ENCODE measurements at regions not wholly inside any gene's neighbourhood (a gene's known extent, or its start where the extent isn't known, plus 50 kb on each side); places are given as distances from the start of the nearest gene placed in this dataset.
"Not testable (repeated sequence)": the region's sequence is repeated elsewhere in the genome, so short reads cannot be mapped to it uniquely, and the experiment has no call there.

DNA sequence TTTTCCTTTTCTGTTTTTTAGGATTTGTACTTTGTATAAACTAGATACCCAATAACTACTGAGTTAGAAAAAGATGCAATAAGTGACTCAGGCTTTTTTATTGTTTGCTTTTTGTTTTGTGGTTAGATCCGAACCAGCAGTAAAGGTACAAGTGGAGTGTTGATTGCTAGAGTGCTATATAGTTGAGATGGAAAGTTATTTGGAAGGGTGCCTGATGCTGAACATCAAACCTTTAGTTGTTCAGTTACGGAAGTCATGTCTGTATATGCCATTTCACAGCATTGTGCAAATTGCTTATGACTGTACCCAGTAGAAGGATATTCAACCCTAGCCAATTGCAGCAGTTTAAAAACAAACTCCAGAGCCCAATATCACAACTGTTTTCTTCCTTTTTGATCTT lies 285.1 kb downstream of the MAT2B start:
- no peak for DNase-seq

DNA sequence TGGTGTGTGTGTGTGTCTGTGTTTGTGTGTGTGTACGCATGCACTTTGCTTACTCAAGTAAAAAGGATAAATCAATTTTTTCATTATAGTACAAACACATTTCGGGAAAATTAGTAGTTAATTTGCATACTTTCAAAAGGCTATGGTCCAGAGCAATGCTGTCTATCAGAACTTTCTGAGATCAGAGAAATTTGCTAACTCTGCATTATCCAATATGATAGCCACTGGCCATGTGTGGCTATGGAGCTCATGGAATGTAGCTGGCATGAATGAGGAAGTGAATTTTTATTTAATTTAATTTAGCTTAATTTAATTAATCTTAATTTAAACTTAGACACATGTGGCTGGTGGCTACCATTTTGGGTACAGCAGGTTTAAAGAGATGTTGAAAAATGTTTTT lies 289.6 kb downstream of the MAT2B start:
- no peak for DNase-seq

DNA sequence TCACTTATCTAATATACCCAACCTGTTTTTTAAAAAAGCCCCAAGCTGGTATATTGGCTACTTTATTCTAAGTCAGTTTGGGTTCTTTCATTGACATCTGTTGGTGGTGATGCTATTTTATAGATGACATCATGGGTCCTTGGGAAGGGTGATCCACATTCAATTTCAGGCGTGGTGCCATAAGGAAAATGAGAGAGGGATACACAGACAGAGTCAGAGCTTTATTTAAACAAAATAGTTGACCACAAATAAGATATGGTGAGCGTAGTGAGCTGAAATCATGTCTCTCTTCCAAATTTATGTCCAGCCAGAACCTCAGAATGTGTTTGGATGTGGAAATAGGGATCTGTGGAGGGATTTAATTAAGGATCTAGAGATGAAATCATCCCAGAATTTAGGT lies 302.4 kb downstream of the MAT2B start:
- DNase-seq: no peak

DNA sequence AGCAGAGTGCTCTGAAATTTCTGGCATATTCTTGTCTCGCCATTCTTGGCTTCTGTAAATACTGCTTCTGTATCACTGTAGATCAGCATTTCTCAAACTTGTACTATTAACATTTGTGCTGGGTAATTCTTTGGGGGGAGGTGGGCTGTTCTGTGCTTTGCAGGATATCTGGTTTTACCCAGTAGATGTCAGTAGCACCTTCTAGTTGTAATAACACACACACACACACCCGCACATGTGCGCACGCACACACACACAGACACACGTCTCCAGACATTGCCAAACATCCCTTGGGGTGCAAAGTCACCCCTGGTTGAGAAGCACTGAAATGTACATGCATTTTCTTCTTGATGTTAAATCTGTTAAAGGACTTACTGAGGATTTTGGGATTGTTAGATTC lies 304.1 kb downstream of the MAT2B start:
- DNase-seq: no peak

DNA sequence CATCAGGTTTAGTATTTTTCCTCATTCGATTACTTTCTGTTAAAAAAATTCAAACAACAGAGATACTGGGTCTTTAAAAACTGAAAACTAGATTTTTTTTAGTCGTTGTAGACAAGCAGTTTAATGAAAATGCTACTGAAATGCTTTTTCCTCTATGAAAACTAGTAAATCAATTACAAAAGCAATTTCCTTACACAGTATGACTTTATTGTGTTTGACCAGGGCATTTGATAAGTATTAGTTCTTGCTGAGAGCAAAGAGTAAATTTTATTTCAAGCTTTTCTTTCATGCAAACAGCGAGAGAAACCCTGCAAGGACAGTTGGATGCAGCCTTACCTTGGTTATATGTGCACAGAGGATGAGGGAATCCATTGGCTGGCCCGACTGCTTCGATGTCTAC lies 308.5 kb downstream of the MAT2B start:
- no peak for DNase-seq

DNA sequence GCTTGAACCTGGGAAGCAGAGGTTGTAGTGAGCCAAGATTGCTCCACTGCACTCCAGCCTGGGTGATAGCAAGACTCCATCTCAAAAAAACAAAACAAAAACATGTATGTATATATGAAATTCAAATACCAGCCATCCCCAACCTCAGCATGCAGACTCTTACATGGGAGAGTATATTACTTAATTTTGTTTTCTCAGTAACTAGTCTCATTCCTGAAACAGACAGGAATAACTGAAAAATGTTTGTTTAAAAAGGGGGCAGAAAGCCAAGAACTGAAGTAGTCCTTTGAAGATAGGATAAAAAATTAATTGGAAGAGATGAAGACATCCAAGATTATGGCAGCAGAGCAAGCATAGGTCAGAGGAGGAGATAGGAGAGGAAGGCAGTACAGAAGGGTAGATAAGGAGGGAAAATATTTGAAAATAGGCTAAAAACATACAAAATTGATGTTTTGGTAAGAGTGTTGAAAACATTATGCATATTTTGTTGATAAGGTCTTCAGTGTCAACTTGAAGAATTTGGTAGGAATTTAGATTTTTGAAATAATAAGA lies 309.9 kb downstream of the MAT2B start:
- no peak for DNase-seq

DNA sequence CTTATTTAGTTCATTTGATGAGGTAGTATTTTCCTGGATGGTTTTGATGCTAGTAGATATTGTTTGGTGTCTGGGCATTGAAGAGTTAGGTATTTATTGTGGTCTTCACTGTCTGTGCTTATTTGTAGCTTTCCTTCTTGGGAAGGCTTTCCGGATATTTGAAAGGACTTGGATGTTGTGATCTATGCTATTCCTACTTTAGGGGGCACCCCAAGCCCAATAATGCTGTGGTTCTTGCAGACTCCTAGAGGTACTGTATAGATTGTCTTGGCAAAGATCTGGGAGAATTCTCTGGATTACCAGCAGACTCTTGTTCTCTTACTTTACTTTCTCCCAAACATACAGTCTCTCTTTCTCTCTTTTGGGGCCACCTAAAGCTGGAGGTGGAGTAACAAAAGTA lies 315.7 kb downstream of the MAT2B start:
- DNase-seq: no peak

DNA sequence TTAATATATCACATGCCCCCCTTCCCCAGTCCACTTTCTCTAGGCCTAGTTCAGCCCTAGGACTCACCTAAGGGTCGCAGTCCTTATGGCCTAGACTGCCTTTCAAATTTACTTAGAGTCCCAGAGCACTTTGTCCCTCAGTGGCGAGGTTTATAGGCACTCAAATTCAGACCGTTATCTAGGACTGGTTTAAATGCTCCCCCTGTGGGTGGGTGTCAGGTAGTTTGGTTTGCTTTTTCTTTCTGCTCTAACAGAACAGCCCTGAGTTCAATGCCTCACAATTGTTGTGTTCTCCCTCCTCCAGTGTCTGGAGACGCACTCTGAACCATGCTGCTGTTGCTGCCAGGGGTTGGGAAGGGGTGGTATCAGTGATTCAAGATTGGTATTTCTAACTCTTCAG lies 317.1 kb downstream of the MAT2B start:
- DNase-seq: no peak

DNA sequence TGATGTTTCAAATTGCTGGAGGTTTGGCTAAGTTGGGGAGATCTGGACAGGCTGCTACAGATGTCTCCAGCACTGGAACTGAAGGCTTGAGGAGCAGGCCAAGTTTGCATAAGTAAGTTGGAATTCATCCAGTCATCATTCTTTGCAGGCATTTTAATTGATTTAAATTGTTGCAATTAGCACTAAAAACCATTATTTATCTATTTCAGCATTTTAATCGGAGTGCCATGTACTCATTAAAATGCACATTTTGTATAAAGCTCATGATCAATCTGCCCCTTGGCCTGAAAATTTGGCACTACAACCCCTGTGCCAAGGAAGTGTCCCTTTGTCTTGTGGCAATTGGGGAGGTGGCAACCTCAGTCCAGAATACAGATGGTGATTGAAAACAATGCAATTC lies 320.2 kb downstream of the MAT2B start:
- DNase-seq: no peak

DNA sequence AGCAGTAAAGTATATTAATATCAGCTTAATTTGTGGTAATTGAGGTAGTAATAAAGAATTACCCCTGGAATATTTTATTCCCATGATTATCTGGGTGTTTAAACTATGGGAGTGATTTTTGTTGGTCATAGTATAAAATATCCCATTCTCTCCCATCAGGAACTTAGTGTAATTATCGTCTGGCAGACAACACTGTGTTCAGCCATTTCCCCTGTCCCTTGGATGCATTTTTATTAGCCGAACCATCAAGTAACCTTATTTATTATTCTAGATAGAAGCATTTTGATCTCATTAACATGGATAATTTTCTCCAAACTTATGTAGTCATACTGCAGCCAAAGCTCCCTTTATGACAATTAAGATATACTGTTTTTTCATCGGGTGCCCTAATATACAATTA lies 320.8 kb downstream of the MAT2B start:
- DNase-seq: no peak

DNA sequence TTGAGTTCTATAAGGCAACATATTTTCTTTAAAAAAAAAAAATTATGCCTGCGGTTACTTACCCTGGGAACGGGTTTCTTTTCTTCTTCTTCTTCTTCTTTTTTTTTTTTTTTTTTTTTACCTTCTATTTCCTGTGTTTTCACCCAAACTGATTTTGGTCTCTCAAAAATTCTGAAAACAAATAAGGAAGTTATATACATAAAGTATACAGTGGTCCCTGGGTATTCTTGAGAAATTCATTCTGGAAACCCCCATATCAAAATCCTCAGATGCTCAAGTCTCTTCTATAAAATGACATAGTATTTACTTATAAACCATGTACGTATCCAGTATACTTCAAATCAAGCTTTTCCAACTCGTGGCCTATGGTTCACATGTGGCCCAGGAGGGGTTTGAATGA lies 326.7 kb downstream of the MAT2B start:
- DNase-seq: no peak

DNA sequence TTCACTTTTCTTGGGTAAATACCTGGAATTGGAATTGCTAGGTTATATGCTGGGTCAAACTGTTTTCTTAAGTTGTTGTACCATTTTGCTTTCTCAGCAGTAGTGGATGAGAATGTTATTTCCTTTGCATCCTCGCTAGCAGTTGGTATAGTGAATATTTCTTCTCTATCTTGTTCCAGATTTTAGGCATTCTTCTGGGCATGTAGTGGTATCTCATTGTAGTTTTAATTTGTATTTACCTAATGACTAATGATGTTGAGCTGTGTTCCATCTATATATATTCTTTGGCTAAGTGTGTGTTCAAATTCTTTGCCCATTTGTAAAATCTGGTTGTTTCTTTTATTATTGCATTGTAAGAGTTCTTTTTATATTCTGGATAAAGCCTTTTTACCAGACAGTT lies 333.3 kb downstream of the MAT2B start:
- DNase-seq: no peak

DNA sequence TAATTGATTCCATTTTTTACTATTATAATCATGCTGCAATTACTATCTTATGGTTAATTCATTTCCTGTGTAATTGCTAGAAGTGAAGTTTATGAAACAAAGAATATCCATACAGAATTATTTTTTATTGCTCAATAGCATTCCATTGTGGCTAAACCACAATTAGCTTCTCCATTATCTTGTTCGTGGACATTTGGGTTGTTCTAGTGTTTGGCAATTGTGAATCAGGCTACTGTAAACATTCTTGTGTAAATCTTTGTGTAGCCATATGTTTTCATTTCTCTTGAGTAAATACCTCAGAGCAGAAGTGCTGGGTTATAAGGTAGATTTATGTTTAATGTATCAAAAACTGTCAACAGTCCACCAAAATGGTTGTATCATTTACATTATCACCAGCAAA lies 341.1 kb downstream of the MAT2B start:
- DNase-seq: no peak

DNA sequence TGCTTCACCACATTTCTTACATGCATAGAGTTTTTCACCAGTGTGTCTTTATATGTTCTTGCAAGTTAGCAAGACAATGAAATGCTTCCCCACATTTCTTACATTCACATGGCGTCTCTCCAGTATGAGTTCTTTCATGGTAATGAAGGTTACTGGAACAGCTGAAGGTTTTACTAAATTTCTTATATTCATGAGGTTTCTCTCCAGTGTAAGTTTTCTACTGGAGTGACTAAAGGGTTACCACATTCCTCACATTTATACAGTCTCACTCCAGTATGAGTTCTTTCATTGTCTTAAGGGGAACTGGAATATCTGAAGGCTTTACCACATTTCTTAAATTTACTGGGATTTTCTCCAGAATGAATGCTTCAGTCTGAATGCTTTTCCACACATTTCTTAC lies 350.3 kb downstream of the MAT2B start:
- DNase-seq: no peak

DNA sequence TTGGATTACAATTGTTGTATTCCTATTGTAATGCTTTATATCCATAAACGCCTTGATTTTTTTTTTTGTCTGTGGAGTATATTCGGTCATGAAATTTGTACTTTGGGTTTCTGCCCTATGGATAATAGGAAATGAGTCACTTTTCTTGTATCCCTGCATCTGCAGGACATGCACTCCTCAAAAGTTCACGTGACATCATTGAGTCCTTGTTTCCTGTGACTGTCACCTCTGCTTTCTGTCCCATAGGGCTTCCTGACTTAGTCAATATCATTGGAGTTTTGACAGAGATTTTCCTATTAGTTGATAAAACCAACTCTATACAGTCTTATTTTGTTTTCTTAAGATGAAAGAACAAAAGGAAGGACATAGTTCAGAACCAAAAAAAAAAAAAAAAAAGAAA lies 356.3 kb downstream of the MAT2B start:
- no peak for DNase-seq

DNA sequence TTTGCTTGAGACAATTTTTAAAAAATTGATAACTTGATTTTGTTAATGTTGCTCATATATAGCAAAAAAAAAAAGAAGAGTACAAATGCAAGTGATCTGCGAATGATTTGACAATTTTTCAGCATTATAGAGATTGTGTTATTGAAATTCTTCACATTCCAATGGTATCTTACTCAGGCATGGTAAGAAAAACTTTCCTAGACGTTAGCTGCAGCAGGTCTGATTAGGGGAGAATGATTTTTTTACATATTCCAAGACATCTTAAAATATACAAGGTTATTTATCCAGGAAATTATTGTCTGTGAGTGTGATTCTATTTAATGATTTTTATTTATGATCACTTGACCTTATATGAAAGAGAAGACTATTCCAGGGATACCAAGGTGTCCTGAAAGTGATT lies 361.9 kb downstream of the MAT2B start:
- no peak for DNase-seq

DNA sequence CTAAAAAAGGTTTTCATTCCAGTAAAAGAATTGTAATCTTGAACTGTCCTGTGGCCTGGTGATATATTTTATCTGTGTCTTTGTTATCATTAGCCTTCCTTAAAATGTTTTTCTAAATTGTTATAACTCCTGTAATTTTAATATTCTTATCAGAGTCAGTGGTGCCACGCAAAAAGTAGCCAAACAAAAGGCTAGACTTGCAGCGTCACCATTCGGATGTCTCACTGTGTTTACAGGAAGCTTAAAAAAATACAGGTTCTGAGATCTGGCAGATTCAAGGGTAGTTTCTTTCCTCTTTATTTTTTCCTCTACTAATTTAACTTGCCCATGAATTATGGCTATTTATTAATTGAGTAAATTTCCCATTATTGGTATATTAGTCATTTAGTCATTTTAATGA lies 362.3 kb downstream of the MAT2B start:
- no peak for DNase-seq

DNA sequence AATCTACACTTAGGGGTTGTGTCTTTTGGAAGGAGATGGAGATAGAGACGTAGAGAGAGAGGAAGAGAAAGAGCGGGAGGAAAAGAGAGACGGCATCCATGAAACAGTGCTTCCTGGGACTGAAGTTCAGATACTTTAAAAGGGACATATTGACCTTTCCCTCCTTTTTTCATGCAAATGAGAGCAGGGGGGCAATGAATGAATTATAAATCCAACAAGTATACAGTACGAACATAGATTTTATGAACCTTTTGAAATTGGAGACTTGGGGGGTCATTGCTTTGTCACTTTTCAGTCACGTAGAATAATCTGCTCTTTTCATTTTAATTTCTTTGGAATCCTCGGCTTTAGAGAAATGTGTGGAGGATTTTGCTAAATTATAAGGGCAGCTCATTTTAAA lies 364.2 kb downstream of the MAT2B start:
- DNase-seq: no peak

DNA sequence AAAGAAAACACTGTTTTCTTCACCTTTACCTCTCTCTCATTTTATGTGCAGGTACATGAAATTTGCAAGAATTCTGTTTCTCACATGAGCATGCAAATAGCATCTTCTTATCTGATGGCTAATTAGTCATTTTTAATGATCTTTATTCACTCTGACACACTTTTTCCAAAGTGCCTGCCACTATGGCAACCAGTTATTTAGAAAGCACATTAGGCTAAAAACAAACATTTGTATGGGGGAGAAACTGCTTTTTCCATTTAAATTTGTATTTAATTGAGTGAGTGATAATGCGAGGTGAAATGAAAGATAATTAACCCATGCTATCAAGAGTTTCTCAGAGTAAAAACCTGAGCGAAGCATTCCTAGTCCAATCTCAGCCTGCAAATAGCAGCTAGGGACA lies 365.0 kb downstream of the MAT2B start:
- no peak for DNase-seq

DNA sequence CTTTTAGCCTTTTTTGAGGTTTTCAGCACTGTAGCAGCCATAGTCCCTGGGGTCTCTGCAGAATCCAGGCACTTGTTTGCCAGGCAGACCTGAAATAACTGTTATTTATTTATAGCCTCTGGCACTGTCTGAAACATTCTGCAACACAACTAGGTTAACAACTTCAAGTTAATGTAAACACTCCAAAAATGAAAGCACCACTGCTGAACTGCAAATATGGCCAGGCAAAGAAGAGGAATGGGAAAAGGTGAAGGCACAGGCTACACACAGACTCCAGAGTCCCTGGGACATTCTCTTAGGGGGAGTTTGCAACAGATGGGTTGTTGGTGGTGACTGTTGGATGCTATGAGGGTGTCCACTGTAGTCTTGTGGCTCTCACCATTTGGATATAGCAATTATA lies 369.0 kb downstream of the MAT2B start:
- no peak for DNase-seq

DNA sequence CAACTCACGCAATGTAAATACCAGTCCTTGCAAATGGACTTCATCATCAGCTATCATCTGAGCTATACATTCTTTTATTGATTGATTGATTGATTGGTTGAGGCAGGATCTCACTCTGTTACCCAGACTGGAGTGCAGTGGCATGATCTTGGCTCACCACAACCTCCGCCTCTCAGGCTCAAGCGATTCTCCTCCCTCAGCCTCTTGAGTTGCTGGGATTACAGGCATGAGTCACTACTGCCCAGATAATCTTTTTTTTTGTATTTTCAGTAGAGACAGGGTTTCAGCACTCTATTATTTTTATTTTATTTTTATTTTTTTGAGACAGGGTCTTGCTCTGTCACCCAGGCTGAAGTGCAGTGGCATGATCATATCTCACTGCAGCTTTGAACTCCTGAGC lies 369.5 kb downstream of the MAT2B start:
- DNase-seq: not testable (repeated sequence)

DNA sequence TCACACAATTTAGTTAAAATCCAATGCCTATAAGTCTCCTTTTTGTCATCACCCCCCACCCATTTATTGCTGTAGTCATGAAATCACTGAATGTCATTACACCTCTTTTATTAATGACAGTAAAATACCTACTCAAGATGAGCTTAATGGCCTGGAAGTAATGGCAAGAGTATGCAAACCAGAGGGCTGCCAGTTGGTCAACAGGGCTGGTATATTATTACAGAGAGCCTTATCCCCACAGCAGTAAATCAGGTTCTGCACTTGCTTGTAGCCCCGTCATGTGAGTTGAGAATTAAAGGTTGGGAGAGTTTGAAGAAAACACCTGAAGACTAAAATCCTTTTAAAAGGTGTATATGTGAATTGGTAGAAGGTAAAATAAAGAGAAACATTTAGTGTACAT lies 372.4 kb downstream of the MAT2B start:
- DNase-seq: no peak

DNA sequence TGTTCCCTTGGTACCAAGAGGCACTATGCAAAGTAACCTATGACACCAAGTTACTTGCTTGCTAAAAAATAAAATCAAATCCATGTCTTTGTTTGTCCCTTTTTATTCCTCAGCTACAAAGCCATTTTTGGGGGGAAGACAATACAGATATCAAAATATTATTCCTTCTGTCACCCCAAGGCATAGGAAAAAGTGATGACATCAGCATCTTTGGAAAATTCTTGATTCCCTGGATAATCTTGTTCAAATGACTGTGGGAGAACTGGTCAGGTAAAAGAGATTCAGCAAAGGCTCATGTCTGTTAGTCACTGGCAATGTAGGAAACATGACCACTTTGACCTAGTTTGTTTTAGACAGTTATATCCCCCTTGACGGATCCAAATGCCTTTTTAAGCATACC lies 373.1 kb downstream of the MAT2B start:
- DNase-seq: no peak

DNA sequence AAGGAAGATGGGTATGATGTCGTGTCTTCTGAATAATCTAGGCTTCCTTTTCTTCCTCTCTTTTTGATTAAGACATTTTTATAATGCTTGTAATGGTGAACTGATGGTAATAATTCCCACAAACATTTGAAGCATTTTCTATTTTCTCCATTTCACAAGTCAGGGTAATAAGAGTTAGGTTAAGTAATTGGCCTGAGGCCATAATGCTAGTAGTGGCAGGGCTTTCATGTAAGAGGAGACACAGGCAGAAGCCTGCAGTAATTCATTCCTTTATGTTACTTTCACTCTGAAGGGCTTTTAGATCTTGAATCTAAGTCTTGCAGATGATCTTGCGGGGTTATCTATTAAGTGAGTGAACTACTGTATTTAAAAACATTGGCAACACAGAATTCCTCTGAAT lies 374.9 kb downstream of the MAT2B start:
- DNase-seq: no peak

DNA sequence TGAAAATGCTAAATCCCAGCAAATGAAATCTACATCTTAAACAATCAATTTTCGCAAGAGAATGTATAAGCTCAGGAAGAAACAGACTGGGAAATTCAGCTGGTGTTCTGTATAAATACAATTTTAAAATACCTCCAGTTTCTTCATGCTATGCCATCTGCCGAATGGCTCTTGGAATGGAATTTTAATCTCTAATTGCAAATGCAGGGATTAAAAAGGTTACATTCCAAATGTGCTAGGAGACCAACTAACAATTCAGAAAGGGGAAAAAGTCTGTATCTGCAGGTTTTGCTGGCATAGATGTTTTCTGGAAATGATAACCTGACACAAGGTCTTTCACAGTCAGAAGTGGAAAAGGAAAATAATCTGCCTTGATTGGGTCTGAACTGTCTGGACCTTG lies 379.7 kb downstream of the MAT2B start:
- no peak for DNase-seq

DNA sequence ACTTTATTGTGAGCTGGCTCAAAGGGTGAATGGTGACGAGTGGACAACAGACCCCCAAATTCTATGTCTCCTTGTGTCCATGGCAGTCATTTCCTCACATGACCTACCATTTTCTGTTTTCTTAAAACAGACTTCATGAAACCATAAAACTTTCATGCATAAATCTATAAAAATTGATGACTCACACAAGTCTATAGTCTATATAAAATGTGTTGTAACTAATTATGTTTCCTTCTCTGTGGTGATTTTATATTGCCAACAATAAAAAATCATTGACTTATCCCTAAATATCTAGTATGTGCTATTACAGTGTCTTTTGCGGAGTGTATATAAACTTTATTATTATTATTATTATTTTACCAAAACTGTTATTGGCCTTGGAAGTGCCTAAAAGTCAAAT lies 382.4 kb downstream of the MAT2B start:
- DNase-seq: no peak

All from activated CD8-positive, alpha-beta memory T cell treated with anti-CD3 and anti-CD28 coated beads, Interleukin-2, amount 50 U/mL, for 4 hours (primary cell).